ENCODE measurements at regions not wholly inside any gene's neighbourhood (a gene's known extent, or its start where the extent isn't known, plus 50 kb on each side); places are given as distances from the start of the nearest gene placed in this dataset.

GRCh38 chr18:25517881-25518715 is 166.1 kb upstream of the ZNF521 start:
- TF ChIP-seq CTCF (IDR thresholded peaks at IDR 0.05) (no peak), EZH2 (IDR thresholded peaks at IDR 0.05; ENCODE audit: borderline replicate concordance, insufficient read depth, low read depth, low read length, poor library complexity, severe bottlenecking) (no peak)

Data from B cell (primary cell).